H1 (cell line): ENCODE measurements at regions not wholly inside any gene's neighbourhood (a gene's known extent, or its start where the extent isn't known, plus 50 kb on each side); places are given as distances from the start of the nearest gene placed in this dataset.

ENCODE experiments used
- CTCF ChIA-PET: fragments of 300-600 bp; sonication (Branson Sonifier 250); formaldehyde crosslinking; loops from one replicate; lab custom pipeline; 2021; ENCODE audit not compliant: partially characterized antibody; lab: Charles Lee
- POLR2A ChIA-PET: fragments of 300-600 bp; sonication (Branson Sonifier 250); formaldehyde crosslinking; loops from one replicate; lab custom pipeline; 2021; ENCODE audit warnings: inconsistent platforms; ENCODE audit not compliant: partially characterized antibody; lab: Charles Lee
- DNase-seq, 2 experiments: peaks; one replicate each; pipeline versions ENCODE4 v3.0.0 to v3.0.0-alpha.2; 2010 to 2022; ENCODE audit warnings: low spot score in 2 of 2, low read depth in 1 of 2, mixed read lengths in 1 of 2
- FAIRE-seq: peaks from 2 replicates; lab custom pipeline; 2011; peaks lifted over from hg19 to GRCh38; lab: Jason Lieb, UNC
- H2AFZ ChIP-seq: 2 replicates; pipeline ENCODE4 v1.8.1; 2012; ENCODE audit warnings: low read length, inconsistent platforms
- H2AK5ac ChIP-seq: 2 replicates; pipeline ENCODE4 v1.6.1; 2013; ENCODE audit warnings: low read depth, low read length
- H2BK120ac ChIP-seq: replicated peaks from 2 replicates; pipeline ENCODE3; 2013; ENCODE audit warnings: low read depth, low read length, inconsistent platforms
- H2BK12ac ChIP-seq: 2 replicates; pipeline ENCODE4 v1.6.1; 2013; ENCODE audit warnings: low read depth, low read length
- H2BK15ac ChIP-seq: 2 replicates; pipeline ENCODE4 v1.6.1; 2013; ENCODE audit warnings: low read length
- H2BK20ac ChIP-seq: 2 replicates; pipeline ENCODE4 v1.6.1; 2013; ENCODE audit warnings: low read length
- H2BK5ac ChIP-seq: 2 replicates; pipeline ENCODE4 v1.6.1; 2013; ENCODE audit warnings: low read depth, low read length
- H3K14ac ChIP-seq: 2 replicates; pipeline ENCODE4 v1.6.1; 2013; ENCODE audit warnings: inconsistent platforms; ENCODE audit not compliant: insufficient read length
- H3K18ac ChIP-seq: 2 replicates; pipeline ENCODE4 v1.6.1; 2013; ENCODE audit warnings: low read length; ENCODE audit errors: extremely low read depth
- H3K23ac ChIP-seq: 2 replicates; pipeline ENCODE4 v1.6.1; 2013; ENCODE audit warnings: inconsistent platforms; ENCODE audit not compliant: insufficient read length
- H3K23me2 ChIP-seq: 2 replicates; pipeline ENCODE4 v1.6.1; 2013; ENCODE audit warnings: low read depth, low read length
- H3K27ac ChIP-seq: 2 replicates; pipeline ENCODE4 v1.6.1; 2011; ENCODE audit warnings: low read depth, low read length, inconsistent platforms
- H3K27me3 ChIP-seq, 4 experiments: replicated peaks in 1 of 4; 1 replicate in 1 of 4; 2 replicates in 3 of 4; pipeline versions ENCODE4 v1.6.1 to v1.8.1; 2011 to 2013; ENCODE audit warnings: low read length in 3 of 4, mild to moderate bottlenecking in 3 of 4, inconsistent platforms in 2 of 4, mixed read lengths in 2 of 4, moderate library complexity in 1 of 4; ENCODE audit not compliant: control insufficient read depth in 3 of 4, insufficient read depth in 3 of 4; ENCODE audit errors: extremely low read depth in 1 of 4
- H3K36me3 ChIP-seq, 4 experiments: 2 replicates each; pipeline versions ENCODE4 v1.6.1 to v1.8.1; 2011 to 2013; ENCODE audit warnings: mild to moderate bottlenecking in 4 of 4, low read length in 3 of 4, moderate library complexity in 2 of 4, control low read depth in 1 of 4, inconsistent platforms in 1 of 4; ENCODE audit not compliant: insufficient read depth in 4 of 4, control insufficient read depth in 2 of 4
- H3K4ac ChIP-seq: replicated peaks from 2 replicates; pipeline ENCODE3; 2013; ENCODE audit warnings: low read length, low read depth, mixed read lengths, inconsistent platforms; ENCODE audit not compliant: insufficient read length
- H3K4me1 ChIP-seq, 4 experiments: replicated peaks in 1 of 4; 1 replicate in 1 of 4; 2 replicates in 3 of 4; pipeline versions ENCODE4 v1.6.1 to v1.8.1; 2011 to 2013; ENCODE audit warnings: low read length in 3 of 4, inconsistent platforms in 2 of 4, mixed read lengths in 1 of 4; ENCODE audit not compliant: insufficient read depth in 4 of 4, control insufficient read depth in 3 of 4
- H3K4me2 ChIP-seq, 2 experiments: 2 replicates each; pipeline versions ENCODE4 v1.6.1 to v1.8.1; 2011 to 2013; ENCODE audit warnings: low read depth in 2 of 2, low read length in 2 of 2, control low read depth in 1 of 2, inconsistent platforms in 1 of 2, mild to moderate bottlenecking in 1 of 2; ENCODE audit not compliant: insufficient read depth in 1 of 2
- H3K4me3 ChIP-seq, 4 experiments: fragments of 200-600, 300-600 bp in 1 of 4; sonication (generic), shearing (Covaris generic), sonication (Bioruptor Twin) in 1 of 4; 2 replicates each; pipeline versions ENCODE4 v1.5.1 to v1.8.1; 2011 to 2016; ENCODE audit warnings: low read length in 4 of 4, low read depth in 3 of 4, control low read depth in 2 of 4, inconsistent platforms in 2 of 4, mild to moderate bottlenecking in 2 of 4, mixed read lengths in 1 of 4, moderate library complexity in 1 of 4; ENCODE audit not compliant: insufficient read depth in 2 of 4; ENCODE audit errors: extremely low read depth in 1 of 4
- H3K56ac ChIP-seq: replicated peaks from 2 replicates; pipeline ENCODE3; 2013; ENCODE audit warnings: low read depth, mild to moderate bottlenecking, mixed read lengths, low read length, inconsistent platforms; ENCODE audit not compliant: insufficient read length
- H3K79me1 ChIP-seq: 2 replicates; pipeline ENCODE4 v1.6.1; 2013; ENCODE audit warnings: low read depth, low read length, control low read depth
- H3K79me2 ChIP-seq, 2 experiments: 2 replicates each; pipeline versions ENCODE4 v1.6.1 to v1.8.1; 2012 to 2013; ENCODE audit warnings: low read length in 2 of 2, mild to moderate bottlenecking in 2 of 2, inconsistent platforms in 1 of 2; ENCODE audit not compliant: insufficient read depth in 2 of 2, control insufficient read depth in 1 of 2
- H3K9ac ChIP-seq, 4 experiments: replicated peaks in 1 of 4; 1 replicate in 1 of 4; 2 replicates in 3 of 4; pipeline versions ENCODE4 v1.6.1 to v1.8.1; 2011 to 2013; ENCODE audit warnings: low read depth in 3 of 4, low read length in 3 of 4, control low read depth in 2 of 4, mild to moderate bottlenecking in 2 of 4, moderate library complexity in 2 of 4, inconsistent platforms in 1 of 4; ENCODE audit errors: extremely low read depth in 1 of 4
- H3K9me3 ChIP-seq, 2 experiments: 2 replicates each; pipeline versions ENCODE4 v1.6.1 to v1.8.1; 2012 to 2013; ENCODE audit warnings: mild to moderate bottlenecking in 2 of 2, moderate library complexity in 2 of 2, control low read depth in 1 of 2, inconsistent platforms in 1 of 2, low read depth in 1 of 2, low read length in 1 of 2, mixed read lengths in 1 of 2; ENCODE audit not compliant: insufficient read depth in 2 of 2
- H4K20me1 ChIP-seq, 2 experiments: replicated peaks in 1 of 2; 2 replicates each; pipeline versions ENCODE3 to v1.8.1; 2011 to 2013; ENCODE audit warnings: inconsistent platforms in 2 of 2, low read length in 2 of 2, mild to moderate bottlenecking in 1 of 2; ENCODE audit not compliant: insufficient read depth in 2 of 2, control insufficient read depth in 1 of 2
- H4K5ac ChIP-seq: 2 replicates; pipeline ENCODE4 v1.6.1; 2013; ENCODE audit warnings: low read length, low read depth, mixed read lengths, inconsistent platforms; ENCODE audit not compliant: insufficient read length
- H4K8ac ChIP-seq: 2 replicates; pipeline ENCODE4 v1.8.0; 2013; ENCODE audit warnings: mild to moderate bottlenecking, moderate library complexity, low read length, inconsistent platforms; ENCODE audit not compliant: insufficient read depth; ENCODE audit errors: extremely low read depth
- H4K91ac ChIP-seq: replicated peaks from 2 replicates; pipeline ENCODE3; 2013; ENCODE audit warnings: low read length, mixed read lengths, inconsistent platforms; ENCODE audit not compliant: insufficient read length
- BCL11A ChIP-seq, 2 experiments: IDR thresholded peaks; one replicate each; pipeline ENCODE4 v1.6.1; 2011; ENCODE audit warnings: low read depth in 2 of 2, low read length in 2 of 2, mild to moderate bottlenecking in 2 of 2
- EP300 ChIP-seq, 2 experiments: IDR thresholded peaks; 1 replicate in 1 of 2; 2 replicates in 1 of 2; pipeline ENCODE4 v1.6.1; 2011 to 2012; ENCODE audit warnings: low read depth in 2 of 2, low read length in 2 of 2, mild to moderate bottlenecking in 2 of 2, borderline replicate concordance in 1 of 2, inconsistent platforms in 1 of 2, moderate library complexity in 1 of 2
- KDM1A ChIP-seq: fragments of 200-600, 300-600 bp; sonication (generic); IDR thresholded peaks from 2 replicates; pipeline ENCODE4 v1.7.1; 2016; ENCODE audit warnings: mild to moderate bottlenecking, low read length, borderline replicate concordance
- WGBS, 2 experiments: shearing (Covaris generic) in 1 of 2; methylation state at CpG; one replicate each; pipeline versions ENCODE4 v1.1.6 to v1.1.7; 2013 to 2015; ENCODE audit warnings: low lambda C conversion rate in 2 of 2, mixed read lengths in 2 of 2, inconsistent platforms in 1 of 2, low coverage in 1 of 2, missing lambda C conversion rate in 1 of 2; ENCODE audit not compliant: insufficient replicate concordance in 2 of 2, insufficient coverage in 1 of 2, insufficient read length in 1 of 2; ENCODE audit errors: extremely low coverage in 1 of 2, missing lambda C conversion rate in 1 of 2; 5-methylcytosine and 5-hydroxymethylcytosine counted together

GRCh38 chr11:21687643-21688042 is 505.2 kb upstream of the ANO5 start:
- H3K79me1 ChIP-seq: no peaks in the 10 kb centered on the region
- no peak overlapping the region for H2BK120ac ChIP-seq
- no peak overlapping the region for H2BK15ac ChIP-seq
- TF ChIP-seq EP300 (IDR thresholded peaks at IDR 0.05; ENCODE audit: borderline replicate concordance in 1 of 2, low read depth in 2 of 2, low read length in 2 of 2): no peak
- no peak for TF ChIP-seq BCL11A (IDR thresholded peaks at IDR 0.05; ENCODE audit: low read depth in 2 of 2, low read length in 2 of 2)
- no peak for TF ChIP-seq KDM1A
- H2BK5ac ChIP-seq: no peak overlapping the region
- no peak overlapping the region for H2AK5ac ChIP-seq
- ChIA-PET POLR2A (no interaction called here), CTCF (interaction anchor here (1.4 kb wide), 1 partner anchor 19 kb away, joined by 3 read pairs; no protein-coding TSS in a partner anchor)
- no peak overlapping the region for H4K8ac ChIP-seq
- no peak overlapping the region for H3K4me2 ChIP-seq
- no peaks in the 10 kb centered on the region for H3K36me3 ChIP-seq
- H3K9ac ChIP-seq: no peak overlapping the region
- H3K23ac ChIP-seq: no peak overlapping the region
- H3K18ac ChIP-seq: no peak overlapping the region
- H3K9me3 ChIP-seq: no peaks in the 10 kb centered on the region
- no peaks in the 10 kb centered on the region for H3K23me2 ChIP-seq
- no peaks in the 10 kb centered on the region for H3K4me1 ChIP-seq
- no peak overlapping the region for H2AFZ ChIP-seq
- no peak overlapping the region for H3K56ac ChIP-seq
- no peak overlapping the region for H3K14ac ChIP-seq
- DNase-seq (no peak), FAIRE-seq (no peak)
- peaks cover 0 to 1% (median 0%) of the 10 kb centered on the region in 4 experiments; a peak in 1 of 7 replicates for H3K27me3 ChIP-seq
- H2BK12ac ChIP-seq: no peak overlapping the region
- H2BK20ac ChIP-seq: no peak overlapping the region
- 87% methylated on average over 1 of the region's 1 CpG; no CpG with 5 or more reads in 1 of the 2 experiments for WGBS, 2 experiments
- H3K79me2 ChIP-seq: no peaks in the 10 kb centered on the region
- no peak overlapping the region for H4K5ac ChIP-seq
- no peak overlapping the region for H3K27ac ChIP-seq
- H4K20me1 ChIP-seq: peaks cover 0 to 2% of the 10 kb centered on the region in 2 experiments
- no peak overlapping the region for H3K4me3 ChIP-seq
- no peak overlapping the region for H4K91ac ChIP-seq
- H3K4ac ChIP-seq: no peak overlapping the region
